ENCODE measurements at regions not wholly inside any gene's neighbourhood (a gene's known extent, or its start where the extent isn't known, plus 50 kb on each side); places are given as distances from the start of the nearest gene placed in this dataset.

DNA sequence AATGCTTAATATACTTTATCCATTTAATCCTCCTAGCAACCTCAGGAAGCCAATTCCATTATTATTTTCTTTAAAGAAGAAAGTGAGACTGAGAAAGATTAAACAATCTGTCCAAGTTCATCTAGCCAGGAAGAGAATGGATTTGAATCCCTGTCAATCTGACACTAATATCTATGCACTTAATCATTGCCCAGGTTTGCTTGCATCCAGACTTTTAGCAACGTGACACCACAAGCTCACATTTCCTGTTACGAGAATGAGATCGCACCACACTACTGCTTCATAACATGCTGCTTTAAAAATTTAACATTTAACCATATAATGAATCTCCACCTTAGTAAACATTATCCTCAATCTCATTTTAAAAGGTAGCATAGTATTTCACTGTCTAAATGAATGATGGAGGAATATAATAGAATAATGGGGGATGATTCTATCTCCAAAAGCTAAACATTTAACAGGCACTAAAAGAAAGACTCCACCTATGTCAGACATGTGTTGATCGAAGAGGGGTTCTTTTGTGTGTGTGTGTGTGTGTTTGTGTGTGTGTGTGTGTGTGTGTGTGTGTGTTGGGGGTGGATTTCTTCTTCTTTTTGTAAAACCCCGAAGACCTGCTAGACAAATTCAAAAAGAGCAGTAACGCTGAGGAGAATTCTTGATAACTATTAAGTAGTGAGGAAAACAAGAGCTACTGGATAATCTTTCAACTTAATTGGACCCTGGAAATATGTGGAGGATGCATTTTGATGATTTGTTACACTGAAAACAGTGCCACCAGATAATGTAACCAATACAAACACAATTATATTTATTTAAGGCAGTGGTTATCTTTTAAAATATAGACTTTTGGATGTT is 138.7 kb upstream of the NR3C1 start:
- TF ChIP-seq, protein P1, sequence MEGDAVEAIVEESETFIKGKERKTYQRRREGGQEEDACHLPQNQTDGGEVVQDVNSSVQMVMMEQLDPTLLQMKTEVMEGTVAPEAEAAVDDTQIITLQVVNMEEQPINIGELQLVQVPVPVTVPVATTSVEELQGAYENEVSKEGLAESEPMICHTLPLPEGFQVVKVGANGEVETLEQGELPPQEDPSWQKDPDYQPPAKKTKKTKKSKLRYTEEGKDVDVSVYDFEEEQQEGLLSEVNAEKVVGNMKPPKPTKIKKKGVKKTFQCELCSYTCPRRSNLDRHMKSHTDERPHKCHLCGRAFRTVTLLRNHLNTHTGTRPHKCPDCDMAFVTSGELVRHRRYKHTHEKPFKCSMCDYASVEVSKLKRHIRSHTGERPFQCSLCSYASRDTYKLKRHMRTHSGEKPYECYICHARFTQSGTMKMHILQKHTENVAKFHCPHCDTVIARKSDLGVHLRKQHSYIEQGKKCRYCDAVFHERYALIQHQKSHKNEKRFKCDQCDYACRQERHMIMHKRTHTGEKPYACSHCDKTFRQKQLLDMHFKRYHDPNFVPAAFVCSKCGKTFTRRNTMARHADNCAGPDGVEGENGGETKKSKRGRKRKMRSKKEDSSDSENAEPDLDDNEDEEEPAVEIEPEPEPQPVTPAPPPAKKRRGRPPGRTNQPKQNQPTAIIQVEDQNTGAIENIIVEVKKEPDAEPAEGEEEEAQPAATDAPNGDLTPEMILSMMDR (IDR thresholded peaks at IDR 0.05; ENCODE audit: low read length): no peak
- TF ChIP-seq EZH2 (optimal IDR thresholded peaks at IDR 0.05; ENCODE audit: low read depth, low read length): no peak

Measured in MM.1S (cell line).